Endothelial cell of umbilical vein (primary cell): ENCODE measurements at regions not wholly inside any gene's neighbourhood (a gene's known extent, or its start where the extent isn't known, plus 50 kb on each side); places are given as distances from the start of the nearest gene placed in this dataset.
A peak's percentile ranks its signal among the peaks of the same experiment; 100 is the strongest.

Experiments used
- BruUV-seq: library from RNA; stranded (reverse); fragments of 400-500 nt; replicated peaks from 2 replicates; lab custom pipeline; 2021; lab: Mats Ljungman, UMichigan
- CTCF ChIA-PET: fragments of 300-600, 350-600 bp; sonication (Branson Sonifier 250); formaldehyde crosslinking; loops from one replicate; lab custom pipeline; 2021; ENCODE audit warnings: antibody characterized with exemption, inconsistent platforms; lab: Charles Lee
- POLR2A ChIA-PET: fragments of 300-600, 350-600 bp; sonication (Branson Sonifier 250); formaldehyde crosslinking; loops from one replicate; lab custom pipeline; 2021; ENCODE audit warnings: antibody characterized with exemption, inconsistent platforms; lab: Charles Lee
- DNase-seq: peaks from one replicate; pipeline ENCODE4 v3.0.0-alpha.2; 2011; ENCODE audit warnings: low read depth, low spot score
- FAIRE-seq: peaks from 2 replicates; lab custom pipeline; 2011; peaks lifted over from hg19 to GRCh38; lab: Jason Lieb, UNC
- H2AFZ ChIP-seq: 2 replicates; pipeline ENCODE4 v1.6.0; 2012; ENCODE audit warnings: low read depth, low read length, control low read depth, inconsistent platforms
- H3K27ac ChIP-seq: 2 replicates; pipeline ENCODE4 v1.5.1; 2011; ENCODE audit warnings: low read depth, mild to moderate bottlenecking, control low read depth, low read length, moderate library complexity; ENCODE audit not compliant: insufficient read depth
- H3K27me3 ChIP-seq, 2 experiments: 2 replicates each; pipeline versions ENCODE4 v1.6.0 to v1.6.1; 2011; ENCODE audit warnings: low read length in 2 of 2, mixed read lengths in 1 of 2; ENCODE audit not compliant: control insufficient read depth in 2 of 2, insufficient read depth in 2 of 2
- H3K36me3 ChIP-seq, 2 experiments: 2 replicates in 1 of 2; 3 replicates in 1 of 2; pipeline ENCODE4 v1.5.1; 2011; ENCODE audit warnings: low read length in 2 of 2, mild to moderate bottlenecking in 1 of 2, moderate library complexity in 1 of 2; ENCODE audit not compliant: control insufficient read depth in 2 of 2, insufficient read depth in 2 of 2; ENCODE audit errors: extremely low read depth in 1 of 2
- H3K4me1 ChIP-seq: 3 replicates; pipeline ENCODE4 v1.5.1; 2011; ENCODE audit warnings: mild to moderate bottlenecking, low read length; ENCODE audit not compliant: control insufficient read depth, insufficient read depth; ENCODE audit errors: extremely low read depth
- H3K4me2 ChIP-seq: 2 replicates; pipeline ENCODE4 v1.6.1; 2011; ENCODE audit warnings: low read length, control low read depth, mixed read lengths; ENCODE audit not compliant: insufficient read depth
- H3K4me3 ChIP-seq, 3 experiments: fragments of 200-600 bp in 1 of 3; sonication (generic), shearing (Covaris generic) in 1 of 3; replicated peaks in 1 of 3; 2 replicates each; pipeline ENCODE4 v1.5.1; 2011 to 2016; ENCODE audit warnings: control low read depth in 3 of 3, low read length in 3 of 3, mild to moderate bottlenecking in 2 of 3, inconsistent platforms in 1 of 3, low read depth in 1 of 3, moderate library complexity in 1 of 3; ENCODE audit not compliant: insufficient read depth in 1 of 3
- H3K79me2 ChIP-seq: 2 replicates; pipeline ENCODE4 v1.6.0; 2012; ENCODE audit warnings: low read length, inconsistent platforms; ENCODE audit not compliant: control insufficient read depth, insufficient read depth
- H3K9ac ChIP-seq: replicated peaks from 2 replicates; pipeline ENCODE3; 2011; ENCODE audit warnings: low read length, control low read depth; ENCODE audit not compliant: insufficient read depth; ENCODE audit errors: extremely low read depth
- H3K9me1 ChIP-seq: replicated peaks from 3 replicates; pipeline ENCODE4 v1.6.0; 2011; ENCODE audit warnings: mild to moderate bottlenecking, low read length; ENCODE audit not compliant: control insufficient read depth, insufficient read depth; ENCODE audit errors: extremely low read depth
- H3K9me3 ChIP-seq: replicated peaks from 2 replicates; pipeline ENCODE4 v1.5.1; 2012; ENCODE audit warnings: low read length, inconsistent platforms; ENCODE audit not compliant: control insufficient read depth, insufficient read depth
- H4K20me1 ChIP-seq: replicated peaks from 2 replicates; pipeline ENCODE3; 2011; ENCODE audit warnings: mild to moderate bottlenecking, low read length; ENCODE audit not compliant: control insufficient read depth, insufficient read depth; ENCODE audit errors: extremely low read depth
- EZH2 ChIP-seq: IDR thresholded peaks from 2 replicates; pipeline ENCODE4 v1.6.1; 2012; ENCODE audit warnings: borderline replicate concordance, low read depth, mild to moderate bottlenecking, moderate library complexity, low read length, inconsistent platforms; ENCODE audit not compliant: severe bottlenecking
- FOS ChIP-seq: IDR thresholded peaks from 2 replicates; pipeline ENCODE4 v1.6.1; 2011; ENCODE audit warnings: mild to moderate bottlenecking, low read length, moderate library complexity, borderline replicate concordance; ENCODE audit not compliant: insufficient read depth
- JUN ChIP-seq: IDR thresholded peaks from 2 replicates; pipeline ENCODE4 v1.6.1; 2011; ENCODE audit warnings: borderline replicate concordance, low read depth; ENCODE audit not compliant: insufficient read length, insufficient read depth
- POLR2A ChIP-seq: IDR thresholded peaks from 2 replicates; pipeline ENCODE4 v1.6.1; 2012; ENCODE audit warnings: low read depth, mild to moderate bottlenecking, control low read depth, low read length
- POLR2AphosphoS5 ChIP-seq: IDR thresholded peaks from 2 replicates; pipeline ENCODE4 v1.6.1; 2012; ENCODE audit warnings: low read depth, mild to moderate bottlenecking, control low read depth, low read length, moderate library complexity; ENCODE audit not compliant: insufficient read depth
- dilution Hi-C: fragments of 300-500 bp; cut with MboI; formaldehyde crosslinking; loops from one replicate; pipeline ENCODE4 v1.15.0; 2019; ENCODE audit warnings: low sequenced_read_pairs; ENCODE audit not compliant: extremely low pct_ligation_motif_present
- intact Hi-C: fragments of 100-400 bp; cut with micrococcal nuclease; formaldehyde crosslinking; loops from one replicate; pipeline ENCODE4 v1.10.0; 2022
- TF ChIP-seq, protein P1 (sequence below): IDR thresholded peaks from 2 replicates; pipeline ENCODE4 v1.6.1; 2011; ENCODE audit not compliant: insufficient read depth, insufficient read length
- TF ChIP-seq, protein P2 (sequence below), 2 donors: IDR thresholded peaks; 1 replicate in 1 of 2; 2 replicates in 1 of 2; pipeline ENCODE4 v1.5.1; 2011; ENCODE audit warnings: low read length in 2 of 2, mild to moderate bottlenecking in 2 of 2, moderate library complexity in 2 of 2, control low read depth in 1 of 2, inconsistent platforms in 1 of 2, low read depth in 1 of 2; ENCODE audit not compliant: insufficient read depth in 1 of 2; ENCODE audit errors: extremely low read depth in 1 of 2

DNA sequence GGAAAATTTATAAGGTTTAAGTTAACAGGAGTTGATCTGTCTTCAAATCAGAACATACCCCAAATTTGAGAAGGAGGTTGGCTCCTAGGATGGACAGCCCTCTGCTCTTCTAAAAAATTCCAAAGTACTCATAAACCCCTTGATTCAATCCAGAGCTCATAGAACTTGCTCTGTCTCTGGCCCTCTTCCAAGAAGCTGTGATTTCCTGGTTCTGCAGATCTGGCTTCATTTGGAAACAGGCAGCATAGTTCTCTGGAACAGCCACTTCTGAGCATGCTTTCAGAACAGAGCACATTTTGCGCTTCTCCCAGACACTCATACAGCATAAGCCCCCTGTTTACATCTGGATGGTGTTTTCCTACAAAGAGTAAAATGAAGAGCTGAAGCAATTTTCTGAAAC lies 96.7 kb downstream of the KBTBD8 start:
- Histone ChIP-seq H3K4me2 (no peak overlapping the region), H4K20me1 (no peaks in the 10 kb centered on the region), H3K9me1 (no peaks in the 10 kb centered on the region), H3K4me3 (no peak overlapping the region), H3K79me2 (no peaks in the 10 kb centered on the region), H3K4me1 (peaks cover 8% of the 10 kb centered on the region), H2AFZ (no peak overlapping the region), H3K9me3 (no peaks in the 10 kb centered on the region), H3K36me3 (no peaks in the 10 kb centered on the region), H3K9ac (no peak overlapping the region), H3K27ac (no peak overlapping the region), H3K27me3 (peaks cover 0 to 5% of the 10 kb centered on the region in 2 experiments)
- no peak for TF ChIP-seq POLR2A
- TF ChIP-seq, protein P1, sequence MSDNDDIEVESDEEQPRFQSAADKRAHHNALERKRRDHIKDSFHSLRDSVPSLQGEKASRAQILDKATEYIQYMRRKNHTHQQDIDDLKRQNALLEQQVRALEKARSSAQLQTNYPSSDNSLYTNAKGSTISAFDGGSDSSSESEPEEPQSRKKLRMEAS: no peak
- TF ChIP-seq, protein P2, sequence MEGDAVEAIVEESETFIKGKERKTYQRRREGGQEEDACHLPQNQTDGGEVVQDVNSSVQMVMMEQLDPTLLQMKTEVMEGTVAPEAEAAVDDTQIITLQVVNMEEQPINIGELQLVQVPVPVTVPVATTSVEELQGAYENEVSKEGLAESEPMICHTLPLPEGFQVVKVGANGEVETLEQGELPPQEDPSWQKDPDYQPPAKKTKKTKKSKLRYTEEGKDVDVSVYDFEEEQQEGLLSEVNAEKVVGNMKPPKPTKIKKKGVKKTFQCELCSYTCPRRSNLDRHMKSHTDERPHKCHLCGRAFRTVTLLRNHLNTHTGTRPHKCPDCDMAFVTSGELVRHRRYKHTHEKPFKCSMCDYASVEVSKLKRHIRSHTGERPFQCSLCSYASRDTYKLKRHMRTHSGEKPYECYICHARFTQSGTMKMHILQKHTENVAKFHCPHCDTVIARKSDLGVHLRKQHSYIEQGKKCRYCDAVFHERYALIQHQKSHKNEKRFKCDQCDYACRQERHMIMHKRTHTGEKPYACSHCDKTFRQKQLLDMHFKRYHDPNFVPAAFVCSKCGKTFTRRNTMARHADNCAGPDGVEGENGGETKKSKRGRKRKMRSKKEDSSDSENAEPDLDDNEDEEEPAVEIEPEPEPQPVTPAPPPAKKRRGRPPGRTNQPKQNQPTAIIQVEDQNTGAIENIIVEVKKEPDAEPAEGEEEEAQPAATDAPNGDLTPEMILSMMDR (IDR thresholded peaks at IDR 0.05; ENCODE audit: extremely low read depth in 1 of 2, insufficient read depth in 1 of 2, low read depth in 1 of 2, low read length in 2 of 2): no peak
- no peak for TF ChIP-seq FOS
- no peak for TF ChIP-seq POLR2AphosphoS5
- no peak for TF ChIP-seq JUN
- no peak for TF ChIP-seq EZH2
- ChIA-PET POLR2A (no interaction called here), CTCF (interaction anchor here (0.8 to 2.5 kb wide), 3 partner anchors 15 to 123 kb away, joined by 3 to 16 read pairs (median 5); no protein-coding TSS in a partner anchor)
- DNase-seq (peak; percentile 33), FAIRE-seq (no peak)
- BruUV-seq: no TSS peak
- dilution Hi-C loops (no loop called here), intact Hi-C loops (no loop called here)
